GM23248 (cell line): ENCODE measurements at regions not wholly inside any gene's neighbourhood (a gene's known extent, or its start where the extent isn't known, plus 50 kb on each side); places are given as distances from the start of the nearest gene placed in this dataset.

Experiments
- EZH2 ChIP-seq: fragments of 200-600 bp; sonication (generic); IDR thresholded peaks from 2 replicates; pipeline ENCODE4 v1.6.1; 2018; ENCODE audit warnings: antibody characterized with exemption, mild to moderate bottlenecking; ENCODE audit not compliant: insufficient read depth, poor library complexity, severe bottlenecking
- EZH2phosphoT487 ChIP-seq: fragments of 200-600 bp; sonication (generic); IDR thresholded peaks from 2 replicates; pipeline ENCODE4 v1.6.1; 2018; ENCODE audit warnings: antibody characterized with exemption, moderate library complexity, mild to moderate bottlenecking, low read depth; ENCODE audit not compliant: insufficient read depth

- no peak for TF ChIP-seq EZH2
- no peak for TF ChIP-seq EZH2phosphoT487
Observed at GRCh38 chr12:92467886-92468285, 234.9 kb upstream of the PLEKHG7 start.
